ENCODE measurements at regions not wholly inside any gene's neighbourhood (a gene's known extent, or its start where the extent isn't known, plus 50 kb on each side); places are given as distances from the start of the nearest gene placed in this dataset.

DNA sequence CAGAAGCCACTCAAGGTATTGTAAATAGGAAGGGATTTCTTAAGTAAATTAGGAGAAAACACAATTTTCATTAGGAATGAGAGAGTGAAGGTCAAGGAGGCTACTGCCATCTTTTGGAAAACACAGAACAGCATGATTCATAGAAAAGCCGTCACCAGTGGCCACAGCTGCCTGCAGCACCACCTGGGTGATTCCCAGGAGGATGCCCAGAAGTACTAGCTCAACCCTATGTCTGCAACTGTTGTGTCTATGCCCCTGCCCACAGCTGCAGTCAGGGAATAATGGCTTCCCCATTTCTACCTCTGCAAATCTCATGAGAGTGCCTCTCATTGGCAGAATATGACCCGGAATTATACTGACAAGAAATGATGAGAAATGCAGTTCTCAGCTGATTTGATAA lies 300.0 kb downstream of the IGSF11 start:
- DNase-seq (ENCODE audit: low read depth) = no peak
- TF ChIP-seq, protein P1, sequence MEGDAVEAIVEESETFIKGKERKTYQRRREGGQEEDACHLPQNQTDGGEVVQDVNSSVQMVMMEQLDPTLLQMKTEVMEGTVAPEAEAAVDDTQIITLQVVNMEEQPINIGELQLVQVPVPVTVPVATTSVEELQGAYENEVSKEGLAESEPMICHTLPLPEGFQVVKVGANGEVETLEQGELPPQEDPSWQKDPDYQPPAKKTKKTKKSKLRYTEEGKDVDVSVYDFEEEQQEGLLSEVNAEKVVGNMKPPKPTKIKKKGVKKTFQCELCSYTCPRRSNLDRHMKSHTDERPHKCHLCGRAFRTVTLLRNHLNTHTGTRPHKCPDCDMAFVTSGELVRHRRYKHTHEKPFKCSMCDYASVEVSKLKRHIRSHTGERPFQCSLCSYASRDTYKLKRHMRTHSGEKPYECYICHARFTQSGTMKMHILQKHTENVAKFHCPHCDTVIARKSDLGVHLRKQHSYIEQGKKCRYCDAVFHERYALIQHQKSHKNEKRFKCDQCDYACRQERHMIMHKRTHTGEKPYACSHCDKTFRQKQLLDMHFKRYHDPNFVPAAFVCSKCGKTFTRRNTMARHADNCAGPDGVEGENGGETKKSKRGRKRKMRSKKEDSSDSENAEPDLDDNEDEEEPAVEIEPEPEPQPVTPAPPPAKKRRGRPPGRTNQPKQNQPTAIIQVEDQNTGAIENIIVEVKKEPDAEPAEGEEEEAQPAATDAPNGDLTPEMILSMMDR (conservative IDR thresholded peaks at IDR 0.05; ENCODE audit: low read depth, low read length) = no peak
- no peak overlapping the region for H3K4me3 ChIP-seq (ENCODE audit: low read depth, low read length)

DNA sequence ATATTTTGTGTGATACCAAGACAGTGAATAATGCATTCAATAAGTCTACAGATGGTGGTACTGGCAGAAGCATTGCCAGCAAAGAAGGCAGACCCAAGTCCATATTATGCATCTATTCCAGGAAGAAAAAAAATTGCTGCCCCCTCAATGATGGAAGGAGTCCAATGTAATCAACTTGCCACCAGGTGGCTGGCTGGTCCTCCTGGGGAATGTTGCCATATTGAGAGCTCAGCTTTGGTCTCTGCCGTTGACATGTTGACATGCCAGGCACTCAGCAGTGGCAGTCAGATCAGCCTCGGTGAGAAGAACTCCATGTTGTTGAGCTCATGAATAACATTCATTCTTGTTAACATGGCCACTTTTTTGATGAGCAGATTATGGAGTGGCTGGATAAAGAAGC lies 298.5 kb downstream of the IGSF11 start:
- TF ChIP-seq, protein P1 (conservative IDR thresholded peaks at IDR 0.05; ENCODE audit: low read depth, low read length) = no peak
- no peak overlapping the region for H3K4me3 ChIP-seq (ENCODE audit: low read depth, low read length)
- DNase-seq (ENCODE audit: low read depth) = no peak

DNA sequence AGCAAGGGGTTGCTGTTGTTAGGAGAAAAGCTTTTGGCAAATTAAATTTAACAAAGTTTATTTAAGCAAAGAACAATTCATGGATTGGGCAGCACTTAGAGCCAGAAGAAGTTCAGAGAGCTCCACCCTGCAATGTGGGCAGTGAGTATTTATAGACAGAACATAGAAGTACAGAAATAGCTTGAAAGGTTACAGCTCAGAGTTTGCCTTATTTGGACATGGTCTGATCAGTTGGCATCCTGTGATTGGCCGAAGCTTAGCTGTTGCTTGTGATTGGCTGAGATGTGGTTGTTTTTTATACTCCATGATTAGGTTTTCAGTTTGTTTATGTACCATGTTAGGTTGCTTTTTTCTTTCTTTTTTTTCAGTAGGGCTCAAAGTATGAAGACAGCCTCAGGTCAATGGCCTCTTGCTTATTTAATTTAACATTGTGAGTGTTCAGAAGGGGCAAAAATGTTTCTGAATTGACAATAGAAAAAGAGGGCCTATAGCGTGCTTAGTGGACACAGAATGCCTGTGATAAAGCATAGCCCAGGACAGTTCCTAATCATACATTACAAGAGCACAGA lies 293.8 kb downstream of the IGSF11 start:
- no peak for DNase-seq (ENCODE audit: low read depth)
- TF ChIP-seq, protein P1 (conservative IDR thresholded peaks at IDR 0.05; ENCODE audit: low read depth, low read length) = no peak
- no peak overlapping the region for H3K4me3 ChIP-seq (ENCODE audit: low read depth, low read length)

DNA sequence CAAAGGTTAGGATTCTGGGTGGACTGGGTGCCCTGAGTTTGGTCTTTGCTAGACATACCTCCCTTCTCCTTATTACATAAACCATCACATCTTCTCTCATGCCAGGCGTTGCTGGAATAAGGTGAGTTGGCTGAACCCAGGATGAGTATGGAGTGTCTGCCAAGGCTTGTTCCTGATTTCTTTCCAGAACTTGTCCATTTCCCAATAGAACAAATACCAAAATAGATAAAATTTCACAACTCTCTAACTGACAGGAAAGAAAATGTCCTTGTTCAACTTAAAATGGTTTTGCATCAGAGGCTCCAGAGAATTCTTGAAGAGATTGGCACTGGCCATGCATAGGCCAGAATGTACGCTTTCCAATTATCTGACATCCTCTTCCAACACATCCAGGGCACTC lies 291.9 kb downstream of the IGSF11 start:
- H3K4me3 ChIP-seq (ENCODE audit: low read depth, low read length) = no peak overlapping the region
- TF ChIP-seq, protein P1 (conservative IDR thresholded peaks at IDR 0.05; ENCODE audit: low read depth, low read length) = no peak
- DNase-seq (ENCODE audit: low read depth) = no peak

DNA sequence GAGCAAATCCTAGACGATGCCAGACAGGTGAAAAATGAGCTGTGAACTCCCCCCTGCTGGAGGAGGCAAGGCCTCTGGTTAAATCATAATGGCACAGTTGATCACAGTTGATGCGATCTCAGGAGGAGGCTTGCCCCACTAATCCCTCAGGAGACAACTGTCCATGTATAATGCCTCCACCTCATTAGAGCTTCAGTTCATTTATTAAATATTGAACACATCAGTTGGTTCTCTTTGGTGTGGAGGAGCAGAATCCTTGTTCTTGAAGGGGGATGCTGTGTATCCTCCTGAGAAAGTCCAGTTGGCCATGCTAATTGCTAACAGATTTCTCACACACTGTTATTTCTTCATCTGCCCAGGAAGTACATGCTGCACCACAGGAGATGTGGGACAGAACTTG lies 290.5 kb downstream of the IGSF11 start:
- H3K4me3 ChIP-seq (ENCODE audit: low read depth, low read length) = no peak overlapping the region
- TF ChIP-seq, protein P1 (conservative IDR thresholded peaks at IDR 0.05; ENCODE audit: low read depth, low read length) = no peak
- no peak for DNase-seq (ENCODE audit: low read depth)

DNA sequence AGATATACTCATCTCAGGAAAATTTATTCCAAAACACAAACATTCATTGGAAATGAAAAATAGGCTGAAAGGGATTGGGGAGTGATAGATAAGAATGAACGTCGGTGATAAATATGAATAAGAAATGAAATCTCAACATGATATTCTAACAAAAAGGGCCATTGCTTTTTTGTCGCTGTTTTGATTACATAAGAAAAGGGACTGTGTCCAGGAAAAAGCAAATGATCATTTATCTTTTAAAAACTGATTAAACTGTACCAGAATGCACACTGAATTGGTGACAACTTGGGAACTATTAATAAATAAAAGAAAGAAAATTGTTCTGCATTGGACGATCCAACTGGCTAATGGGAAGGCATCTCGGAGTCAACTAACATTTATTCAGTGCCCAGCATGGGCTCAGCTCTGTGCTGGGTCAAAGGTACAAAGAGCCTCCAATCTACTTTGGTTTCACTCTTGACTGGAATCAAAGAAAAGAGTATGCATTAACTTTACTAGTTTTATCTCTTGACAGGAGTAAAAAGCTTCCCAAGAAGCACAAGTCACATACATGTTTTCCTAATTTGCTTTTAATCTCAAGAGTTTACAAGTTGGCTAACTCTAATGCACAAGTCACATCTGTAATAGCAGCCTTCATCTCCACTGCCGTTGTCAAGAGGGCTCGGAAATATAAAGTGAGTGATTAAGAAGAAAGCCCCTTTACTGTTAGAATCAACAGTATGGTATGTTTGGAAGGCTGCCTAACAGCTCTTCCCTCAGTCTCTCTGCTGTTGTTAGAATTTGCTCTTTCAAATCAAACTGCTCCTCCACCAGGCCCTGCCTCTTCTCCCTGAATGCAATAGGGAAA lies 280.0 kb downstream of the IGSF11 start:
- no peak overlapping the region for H3K4me3 ChIP-seq (ENCODE audit: low read depth, low read length)
- no peak for DNase-seq (ENCODE audit: low read depth)
- TF ChIP-seq, protein P1 (conservative IDR thresholded peaks at IDR 0.05; ENCODE audit: low read depth, low read length) = no peak

All from choroid plexus epithelial cell (primary cell).